ENCODE measurements at regions not wholly inside any gene's neighbourhood (a gene's known extent, or its start where the extent isn't known, plus 50 kb on each side); places are given as distances from the start of the nearest gene placed in this dataset.
"Not testable (repeated sequence)": the region's sequence is repeated elsewhere in the genome, so short reads cannot be mapped to it uniquely, and the experiment has no call there.

DNA sequence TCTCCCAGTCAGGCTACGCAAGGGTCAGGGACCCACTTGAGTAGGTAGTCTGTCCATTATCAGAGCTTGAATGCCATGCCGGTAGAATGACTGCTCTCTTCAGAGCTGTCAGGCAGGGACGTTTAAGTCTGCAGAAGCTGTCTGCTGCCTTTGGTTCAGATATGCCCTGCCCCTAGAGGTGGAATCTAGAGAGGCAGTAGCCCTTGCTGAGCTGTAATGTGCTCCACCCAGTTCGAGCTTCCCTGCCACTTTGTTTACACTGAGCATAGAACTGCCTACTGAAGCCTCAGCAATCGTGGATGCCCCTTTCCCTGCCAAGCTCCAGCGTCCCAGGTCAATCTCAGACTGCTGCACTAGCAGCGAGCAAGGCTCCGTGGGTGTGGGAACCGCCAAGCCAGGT is 57.5 kb upstream of the SETMAR start:
- TF ChIP-seq, protein P1, sequence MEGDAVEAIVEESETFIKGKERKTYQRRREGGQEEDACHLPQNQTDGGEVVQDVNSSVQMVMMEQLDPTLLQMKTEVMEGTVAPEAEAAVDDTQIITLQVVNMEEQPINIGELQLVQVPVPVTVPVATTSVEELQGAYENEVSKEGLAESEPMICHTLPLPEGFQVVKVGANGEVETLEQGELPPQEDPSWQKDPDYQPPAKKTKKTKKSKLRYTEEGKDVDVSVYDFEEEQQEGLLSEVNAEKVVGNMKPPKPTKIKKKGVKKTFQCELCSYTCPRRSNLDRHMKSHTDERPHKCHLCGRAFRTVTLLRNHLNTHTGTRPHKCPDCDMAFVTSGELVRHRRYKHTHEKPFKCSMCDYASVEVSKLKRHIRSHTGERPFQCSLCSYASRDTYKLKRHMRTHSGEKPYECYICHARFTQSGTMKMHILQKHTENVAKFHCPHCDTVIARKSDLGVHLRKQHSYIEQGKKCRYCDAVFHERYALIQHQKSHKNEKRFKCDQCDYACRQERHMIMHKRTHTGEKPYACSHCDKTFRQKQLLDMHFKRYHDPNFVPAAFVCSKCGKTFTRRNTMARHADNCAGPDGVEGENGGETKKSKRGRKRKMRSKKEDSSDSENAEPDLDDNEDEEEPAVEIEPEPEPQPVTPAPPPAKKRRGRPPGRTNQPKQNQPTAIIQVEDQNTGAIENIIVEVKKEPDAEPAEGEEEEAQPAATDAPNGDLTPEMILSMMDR (conservative IDR thresholded peaks at IDR 0.05; ENCODE audit: low read length): no peak
- no peak for DNase-seq (ENCODE audit: low read depth)
- H3K4me3 ChIP-seq (ENCODE audit: low read length): no peak overlapping the region

DNA sequence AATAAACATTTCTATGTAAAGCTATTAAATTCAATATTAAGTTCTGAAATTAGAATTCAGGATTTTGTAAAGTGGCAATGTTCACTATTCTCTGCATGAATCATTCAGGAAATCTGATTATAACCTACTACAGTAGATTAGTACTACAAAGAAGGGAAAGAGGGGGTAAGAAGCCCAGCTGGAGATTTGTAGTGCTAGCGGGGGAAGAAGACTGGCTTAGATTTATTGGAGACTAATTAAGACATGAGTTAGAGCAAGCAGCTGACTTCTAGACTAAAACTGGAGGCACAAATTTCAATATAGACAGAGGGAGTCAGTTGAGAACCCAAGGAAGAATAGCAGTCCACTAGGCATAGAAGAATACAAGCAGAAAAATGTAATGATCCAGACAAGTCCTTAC is 55.8 kb upstream of the SETMAR start:
- TF ChIP-seq, protein P1 (conservative IDR thresholded peaks at IDR 0.05; ENCODE audit: low read length): no peak
- no peak overlapping the region for H3K4me3 ChIP-seq (ENCODE audit: low read length)
- no peak for DNase-seq (ENCODE audit: low read depth)

DNA sequence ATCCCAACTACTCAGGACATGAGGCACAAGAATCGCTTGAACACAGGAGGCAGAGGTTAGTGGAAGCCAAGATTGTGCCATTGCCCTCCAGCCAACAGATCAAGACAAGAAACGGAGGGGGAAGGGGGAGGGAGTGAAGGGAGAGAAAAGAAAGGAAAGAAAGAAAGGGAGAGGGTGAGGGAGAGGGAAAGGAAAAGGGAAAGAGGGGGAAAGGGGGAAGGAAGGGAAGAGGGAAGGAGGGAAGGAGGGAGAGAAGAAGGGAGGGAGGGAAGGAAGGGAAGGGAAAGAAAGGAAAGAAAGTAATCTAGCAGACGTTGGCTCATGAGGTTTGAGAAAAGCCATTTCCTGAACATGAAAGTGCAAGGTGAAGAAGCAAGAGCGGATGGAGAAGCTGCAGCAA is 53.1 kb upstream of the SETMAR start:
- TF ChIP-seq, protein P1 (conservative IDR thresholded peaks at IDR 0.05; ENCODE audit: low read length): no peak
- H3K4me3 ChIP-seq (ENCODE audit: low read length): no peak overlapping the region
- no peak for DNase-seq (ENCODE audit: low read depth)

DNA sequence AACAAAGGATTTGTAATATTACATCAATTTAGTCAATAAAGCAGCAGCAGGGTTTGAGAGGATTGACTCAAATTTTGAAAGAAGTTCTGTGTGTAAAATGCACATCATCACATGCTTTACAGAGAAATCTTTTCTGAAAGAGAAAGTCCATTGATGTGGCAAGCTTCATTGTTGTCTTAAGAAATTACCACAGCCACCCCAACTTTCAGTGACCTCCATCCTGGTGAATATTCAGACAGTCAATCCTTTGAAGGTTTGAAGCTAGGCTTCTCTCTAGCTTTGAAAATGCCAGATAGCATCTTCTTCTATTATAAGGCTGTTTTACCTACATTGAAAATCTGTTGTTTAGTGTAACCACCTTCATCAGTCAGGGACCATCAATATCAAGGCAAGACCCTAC is 51.8 kb upstream of the SETMAR start:
- no peak overlapping the region for H3K4me3 ChIP-seq (ENCODE audit: low read length)
- no peak for DNase-seq (ENCODE audit: low read depth)
- TF ChIP-seq, protein P1 (conservative IDR thresholded peaks at IDR 0.05; ENCODE audit: low read length): no peak

DNA sequence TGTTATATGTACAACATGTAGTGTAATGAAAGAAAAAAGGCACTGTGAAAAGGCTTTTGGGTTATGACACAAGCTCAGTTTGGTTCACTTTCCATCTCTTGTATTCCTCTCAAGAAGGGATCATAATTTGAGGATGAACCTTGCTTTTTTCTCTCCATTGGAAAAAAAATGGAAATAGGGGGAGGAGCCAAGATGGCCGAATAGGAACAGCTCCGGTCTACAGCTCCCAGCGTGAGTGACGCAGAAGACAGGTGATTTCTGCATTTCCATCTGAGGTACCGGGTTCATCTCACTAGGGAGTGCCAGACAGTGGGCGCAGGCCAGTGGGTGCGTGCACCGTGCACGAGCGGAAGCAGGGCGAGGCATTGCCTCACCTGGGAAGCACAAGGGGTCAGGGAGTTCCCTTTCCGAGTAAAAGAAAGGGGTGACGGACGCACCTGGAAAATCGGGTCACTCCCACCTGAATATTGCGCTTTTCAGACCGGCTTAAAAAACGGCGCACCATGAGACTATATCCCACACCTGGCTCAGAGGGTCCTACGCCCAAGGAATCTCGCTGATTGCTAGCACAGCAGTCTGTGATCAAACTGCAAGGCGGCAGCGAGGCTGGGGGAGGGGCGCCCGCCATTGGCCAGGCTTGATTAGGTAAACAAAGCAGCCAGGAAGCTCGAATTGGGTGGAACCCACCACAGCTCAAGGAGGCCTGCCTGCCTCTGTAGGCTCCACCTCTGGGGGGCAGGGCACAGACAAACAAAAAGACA is 49.9 kb upstream of the SETMAR start:
- not testable (repeated sequence) for DNase-seq (ENCODE audit: low read depth); H3K4me3 ChIP-seq (ENCODE audit: low read length)

Data from AG10803 (cell line).